Naive thymus-derived CD8-positive, alpha-beta T cell (primary cell): ENCODE measurements at regions not wholly inside any gene's neighbourhood (a gene's known extent, or its start where the extent isn't known, plus 50 kb on each side); places are given as distances from the start of the nearest gene placed in this dataset.

Experiments used
- ATAC-seq, 2 donors: fragments of 150-1000 bp; cut with Tn5 transposase in 1 of 2; sonication (Bioruptor Pico), chemical (Tn5 transposase) in 1 of 2; 1 replicate in 1 of 2; 2 replicates in 1 of 2; pipeline ENCODE4 v1.10.0; 2021; ENCODE audit warnings: mild to moderate bottlenecking in 2 of 2, moderate library complexity in 2 of 2
- POLR2A ChIA-PET: fragments of 350-600 bp; sonication (Branson Sonifier 250); formaldehyde crosslinking; loops from one replicate; lab custom pipeline; 2021; ENCODE audit warnings: antibody characterized with exemption; lab: Charles Lee
- DNase-seq, 10 donors: peaks; one replicate each; pipeline versions ENCODE4 v3.0.0 to v3.0.0-alpha.2; 2020 to 2022
- H3K27ac Mint-ChIP-seq, 10 donors: one replicate each; pipeline ENCODE4 v1.8.0; 2020 to 2022; ENCODE audit warnings: mild to moderate bottlenecking in 10 of 10, mixed read lengths in 10 of 10, moderate library complexity in 4 of 10, inconsistent platforms in 1 of 10
- H3K27me3 Mint-ChIP-seq, 5 donors: one replicate each; pipeline ENCODE4 v1.8.0; 2021 to 2022; ENCODE audit warnings: mixed read lengths in 5 of 5
- H3K36me3 Mint-ChIP-seq, 3 donors: one replicate each; pipeline ENCODE4 v1.8.0; 2020 to 2022; ENCODE audit warnings: mixed read lengths in 3 of 3, mild to moderate bottlenecking in 2 of 3, inconsistent platforms in 1 of 3
- H3K4me1 Mint-ChIP-seq, 4 donors: one replicate each; pipeline ENCODE4 v1.8.0; 2021 to 2022; ENCODE audit warnings: mixed read lengths in 4 of 4
- H3K4me3 Mint-ChIP-seq, 10 donors: one replicate each; pipeline ENCODE4 v1.8.0; 2020 to 2022; ENCODE audit warnings: mild to moderate bottlenecking in 10 of 10, mixed read lengths in 10 of 10, moderate library complexity in 6 of 10, inconsistent platforms in 1 of 10
- H3K9me3 Mint-ChIP-seq, 9 donors: one replicate each; pipeline ENCODE4 v1.8.0; 2020 to 2022; ENCODE audit warnings: mixed read lengths in 9 of 9, mild to moderate bottlenecking in 3 of 9, inconsistent platforms in 1 of 9, moderate library complexity in 1 of 9

DNA sequence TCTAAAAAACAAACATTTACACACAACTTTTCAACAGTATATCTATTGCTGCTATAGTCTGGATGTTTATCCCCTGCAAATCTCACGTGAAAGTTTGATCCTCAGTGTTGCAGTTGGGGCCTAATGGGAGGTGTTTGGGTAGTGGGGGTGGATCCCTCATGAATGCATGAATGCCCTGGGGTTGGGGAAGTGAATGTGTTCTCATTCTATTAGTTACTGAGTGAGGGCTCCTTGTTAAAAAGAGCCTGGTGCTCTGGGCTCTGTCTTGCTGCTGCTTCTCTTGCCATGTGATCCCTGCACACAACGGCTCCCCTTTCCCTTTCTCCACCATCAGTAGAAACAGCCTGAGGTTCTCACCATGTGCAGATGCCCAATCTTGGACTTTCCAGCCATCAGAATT lies 242.7 kb upstream of the HTR2A start:
- Mint-ChIP-seq H3K27ac (no peak overlapping the region), H3K4me1 (no peaks in the 10 kb centered on the region), H3K4me3 (no peak overlapping the region), H3K9me3 (peaks cover 0 to 4% (median 0%) of the 10 kb centered on the region in 9 donors), H3K36me3 (no peaks in the 10 kb centered on the region), H3K27me3 (peaks cover 0 to 8% (median 0%) of the 10 kb centered on the region in 5 donors)
- no peak for DNase-seq
- ATAC-seq, result no peak
- POLR2A ChIA-PET, result no interaction called here

DNA sequence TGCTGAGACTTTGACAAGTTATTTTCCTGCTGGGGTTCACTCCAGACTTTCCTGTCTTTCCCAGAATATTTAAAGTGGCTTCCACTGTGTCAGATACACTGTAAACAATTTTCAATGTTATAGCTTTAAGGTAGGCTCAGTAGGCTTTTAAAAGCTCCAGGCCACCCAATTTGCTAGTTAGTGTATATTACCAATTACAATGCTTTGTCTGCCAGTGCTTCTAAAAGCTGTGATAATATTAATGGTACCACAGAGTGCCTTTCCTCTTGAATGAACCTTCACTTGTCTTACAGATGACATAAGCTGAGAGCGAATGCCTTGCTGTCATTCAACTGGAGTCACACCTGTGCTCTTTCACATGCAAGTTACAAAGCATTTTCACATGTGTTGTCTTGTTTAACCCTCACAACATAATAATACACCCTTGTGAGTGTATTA lies 239.7 kb upstream of the HTR2A start:
- Mint-ChIP-seq H3K36me3 (no peaks in the 10 kb centered on the region), H3K9me3 (peaks cover 0 to 4% (median 0%) of the 10 kb centered on the region in 9 donors), H3K4me3 (no peak overlapping the region), H3K27me3 (peaks cover 0 to 8% (median 2%) of the 10 kb centered on the region in 5 donors), H3K4me1 (no peaks in the 10 kb centered on the region), H3K27ac (no peak overlapping the region)
- ATAC-seq, result no peak
- DNase-seq, result no peak
- POLR2A ChIA-PET, result no interaction called here

DNA sequence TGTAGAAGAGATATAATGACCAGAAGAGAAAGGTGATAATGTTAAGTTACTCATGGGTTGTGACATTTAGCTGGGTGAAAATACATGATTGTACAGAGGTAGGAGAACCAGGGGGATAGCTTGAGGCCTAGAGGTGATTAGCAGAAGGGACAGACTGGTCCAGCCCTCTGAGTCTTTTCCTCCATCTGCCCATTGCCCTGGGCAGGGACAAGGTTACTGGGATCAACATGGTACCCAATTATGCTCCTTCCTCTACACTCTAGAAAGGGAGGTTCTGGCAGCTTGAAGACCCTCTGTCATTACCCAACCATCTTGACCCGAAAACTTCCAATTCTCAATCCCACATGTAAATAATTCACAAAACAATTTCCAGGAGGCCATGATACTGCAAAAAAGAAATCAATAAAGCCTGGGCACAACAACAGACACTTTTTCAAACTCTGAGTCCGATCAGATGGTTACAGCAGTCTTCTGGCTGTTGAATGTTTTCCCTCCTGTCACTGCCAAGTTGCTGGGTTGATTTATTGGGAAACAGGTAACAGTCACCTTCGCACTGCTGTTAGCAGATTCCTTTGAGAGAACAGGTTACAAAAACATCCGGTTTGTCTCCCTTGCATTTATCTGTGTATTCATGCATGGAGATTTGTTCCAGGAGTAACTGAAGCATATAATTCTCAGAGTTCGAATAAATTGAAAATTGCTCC lies 239.1 kb upstream of the HTR2A start:
- peaks cover 0 to 4% (median 0%) of the 10 kb centered on the region in 9 donors for H3K9me3 Mint-ChIP-seq
- ATAC-seq (no peak), DNase-seq (no peak)

DNA sequence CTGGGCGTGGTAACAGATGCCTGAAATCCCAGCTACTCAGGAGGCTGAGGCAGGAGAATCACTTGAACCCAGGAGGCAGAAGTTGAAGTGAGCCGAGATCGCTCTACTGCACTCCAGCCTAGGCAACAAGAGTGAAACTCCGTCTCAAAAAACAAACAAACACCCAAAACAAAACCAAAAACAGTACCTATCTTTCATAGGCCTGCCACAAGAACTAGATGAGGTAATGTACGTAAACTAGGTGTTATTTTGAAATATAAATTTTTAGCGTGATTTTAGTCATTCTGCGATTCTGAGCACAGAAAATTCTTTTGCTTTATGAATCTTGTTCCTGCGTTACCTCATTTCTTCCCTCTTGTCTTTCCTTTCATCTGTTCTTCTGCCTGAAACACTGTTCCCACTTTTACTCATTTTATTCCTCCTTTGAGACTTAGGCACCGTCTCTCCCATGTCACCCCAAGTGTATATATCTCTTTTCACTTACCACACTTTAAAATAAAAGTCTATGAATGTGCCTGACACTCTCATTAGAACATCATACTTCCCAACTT lies 238.2 kb upstream of the HTR2A start:
- ATAC-seq (no peak), DNase-seq (no peak)
- no peak overlapping the region for H3K4me3 Mint-ChIP-seq
- H3K9me3 Mint-ChIP-seq, result peaks cover 0 to under 1% (median 0%) of the 10 kb centered on the region in 9 donors
- H3K27ac Mint-ChIP-seq, result no peak overlapping the region
- no peaks in the 10 kb centered on the region for H3K4me1 Mint-ChIP-seq
- H3K36me3 Mint-ChIP-seq, result no peaks in the 10 kb centered on the region
- POLR2A ChIA-PET, result no interaction called here
- H3K27me3 Mint-ChIP-seq, result peaks cover 0 to 8% (median 2%) of the 10 kb centered on the region in 5 donors

More for the DNA sequence above, 239.1 kb upstream of the HTR2A start:
- Mint-ChIP-seq H3K4me1 (no peaks in the 10 kb centered on the region), H3K36me3 (no peaks in the 10 kb centered on the region), H3K27me3 (peaks cover 0 to 8% (median 2%) of the 10 kb centered on the region in 5 donors), H3K4me3 (no peak overlapping the region), H3K27ac (no peak overlapping the region)
- POLR2A ChIA-PET, result no interaction called here

DNA sequence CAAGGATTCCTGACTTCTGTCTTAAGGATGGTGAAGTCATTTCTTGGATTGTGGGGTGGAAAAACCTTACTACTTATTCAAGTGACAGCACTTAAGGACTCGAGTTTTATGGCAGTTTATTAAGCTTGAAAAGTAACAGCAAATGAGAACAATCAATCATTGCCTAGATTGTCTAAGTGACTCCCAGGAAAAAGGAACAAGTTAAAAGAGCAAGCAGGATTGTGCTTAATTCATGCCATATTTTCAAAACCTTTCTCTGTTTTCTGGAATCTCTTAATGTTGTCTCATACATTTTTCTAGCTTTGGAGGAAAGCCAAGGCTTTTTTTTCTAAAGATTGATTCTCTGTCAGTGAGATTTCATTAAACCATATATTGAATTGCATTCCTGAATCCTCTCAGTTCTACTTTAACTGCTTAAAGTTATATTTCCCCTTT lies 236.2 kb upstream of the HTR2A start:
- no peak for ATAC-seq
- Mint-ChIP-seq H3K4me3 (no peak overlapping the region), H3K9me3 (no peaks in the 10 kb centered on the region), H3K27me3 (peaks cover 0 to 13% (median 3%) of the 10 kb centered on the region in 5 donors), H3K36me3 (no peaks in the 10 kb centered on the region), H3K27ac (no peak overlapping the region), H3K4me1 (no peaks in the 10 kb centered on the region)
- DNase-seq, result no peak
- POLR2A ChIA-PET, result no interaction called here

DNA sequence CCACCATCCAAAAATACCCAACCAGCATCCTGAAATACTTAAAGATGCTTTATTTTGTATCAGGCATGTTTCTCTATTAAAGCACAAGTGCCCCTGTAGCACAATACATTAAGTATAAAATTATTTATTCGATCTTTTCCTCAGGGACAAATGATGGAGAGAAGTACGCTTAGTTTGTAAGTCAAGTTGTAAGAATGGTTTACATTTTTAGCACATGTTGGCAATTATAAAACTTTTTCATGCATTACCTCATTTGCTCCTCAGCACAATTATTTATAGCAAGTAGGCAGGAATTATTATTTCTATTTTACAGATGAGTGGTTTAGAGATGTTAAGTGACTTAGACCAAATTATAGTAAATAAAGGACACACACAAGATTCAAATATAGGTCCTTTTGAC lies 232.6 kb upstream of the HTR2A start:
- Mint-ChIP-seq H3K27me3 (peaks cover 0 to 8% (median 3%) of the 10 kb centered on the region in 5 donors), H3K27ac (no peak overlapping the region), H3K36me3 (no peaks in the 10 kb centered on the region), H3K4me3 (no peak overlapping the region), H3K4me1 (no peaks in the 10 kb centered on the region), H3K9me3 (peaks cover 0 to 2% (median 0%) of the 10 kb centered on the region in 9 donors)
- DNase-seq (no peak), ATAC-seq (no peak)
- POLR2A ChIA-PET, result no interaction called here

DNA sequence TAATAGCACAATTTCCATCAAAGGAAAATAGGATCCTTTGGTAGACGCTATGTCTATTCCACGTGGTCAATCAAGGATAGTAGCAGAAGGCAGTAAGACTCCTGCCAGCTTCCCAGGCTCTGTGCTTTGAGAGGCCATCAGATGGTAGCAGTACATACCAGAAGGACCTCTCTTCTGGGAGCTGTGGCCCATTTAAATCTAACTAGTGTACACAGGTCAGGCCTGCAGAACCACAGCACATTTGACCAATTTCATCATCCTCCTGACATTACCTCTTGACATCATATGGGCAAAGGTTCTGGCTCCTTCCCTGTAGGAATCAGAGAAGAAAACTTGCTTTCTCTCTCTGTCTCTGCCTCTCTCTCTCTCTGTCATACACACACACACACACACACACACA lies 229.6 kb upstream of the HTR2A start:
- POLR2A ChIA-PET, result no interaction called here
- no peak for ATAC-seq
- H3K36me3 Mint-ChIP-seq, result no peaks in the 10 kb centered on the region
- H3K4me3 Mint-ChIP-seq, result no peak overlapping the region
- no peaks in the 10 kb centered on the region for H3K4me1 Mint-ChIP-seq
- H3K27me3 Mint-ChIP-seq, result peaks cover 0 to 8% (median 3%) of the 10 kb centered on the region in 5 donors
- peaks cover 0 to 2% (median 0%) of the 10 kb centered on the region in 9 donors for H3K9me3 Mint-ChIP-seq
- no peak overlapping the region for H3K27ac Mint-ChIP-seq
- no peak for DNase-seq

DNA sequence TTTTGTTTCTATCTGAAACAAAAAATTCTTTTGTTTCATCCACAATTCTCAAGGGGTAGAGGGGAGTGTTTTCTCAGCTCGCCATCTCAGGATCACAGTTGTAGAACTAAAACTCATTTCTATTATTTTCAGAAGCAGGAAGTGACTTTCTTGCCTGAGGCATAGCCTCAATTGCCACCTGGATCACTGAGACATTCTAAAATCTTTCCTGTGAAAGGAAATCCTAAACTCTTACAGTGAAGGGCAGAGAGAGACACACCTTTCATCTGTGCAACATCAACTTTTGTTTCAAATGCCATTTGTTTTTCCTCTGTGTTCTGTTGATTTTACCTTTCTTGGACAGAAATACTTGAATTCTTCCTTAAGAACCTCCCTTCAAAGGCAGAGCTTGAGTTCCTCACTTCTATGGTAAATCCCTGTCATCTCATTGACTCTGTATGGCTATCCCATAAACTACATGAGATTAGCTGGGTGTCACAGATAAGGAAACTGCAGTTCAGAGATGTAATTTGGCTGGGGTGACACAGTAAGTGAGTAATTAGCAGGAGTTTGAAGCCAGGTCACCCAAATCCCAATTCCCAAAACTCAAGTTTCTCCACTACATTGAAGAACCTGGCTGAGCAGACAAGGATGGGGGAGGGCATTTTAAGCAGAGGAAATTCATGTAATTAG lies 224.4 kb upstream of the HTR2A start:
- Mint-ChIP-seq H3K4me1 (no peaks in the 10 kb centered on the region), H3K27ac (no peak overlapping the region), H3K4me3 (no peak overlapping the region), H3K36me3 (no peaks in the 10 kb centered on the region), H3K9me3 (no peaks in the 10 kb centered on the region), H3K27me3 (peaks cover 0 to 14% (median under 1%) of the 10 kb centered on the region in 5 donors)
- ATAC-seq, result no peak
- no peak for DNase-seq
- POLR2A ChIA-PET, result no interaction called here

DNA sequence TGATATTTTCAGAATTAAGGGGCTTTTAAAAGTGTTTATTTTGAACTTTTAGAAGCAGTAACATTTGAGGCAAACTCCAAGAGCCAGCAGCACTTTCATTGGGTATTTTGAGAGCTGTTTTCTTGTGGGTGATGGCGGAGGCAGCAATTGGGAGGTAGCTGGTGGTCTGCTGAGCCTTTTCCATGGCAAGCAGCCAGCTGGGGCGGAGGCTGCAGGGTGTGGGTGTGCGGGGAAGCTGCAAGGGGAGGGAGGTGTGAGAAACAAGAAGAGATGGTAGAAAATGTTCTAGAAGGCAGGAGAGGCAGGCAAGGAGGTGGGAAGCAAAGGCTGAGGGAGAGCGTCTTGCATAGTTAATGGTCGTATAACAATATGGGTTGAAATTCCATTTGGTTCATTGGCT lies 223.4 kb upstream of the HTR2A start:
- H3K4me3 Mint-ChIP-seq, result no peak overlapping the region
- H3K4me1 Mint-ChIP-seq, result no peaks in the 10 kb centered on the region
- POLR2A ChIA-PET, result no interaction called here
- H3K9me3 Mint-ChIP-seq, result no peaks in the 10 kb centered on the region
- H3K27ac Mint-ChIP-seq, result no peak overlapping the region
- H3K36me3 Mint-ChIP-seq, result no peaks in the 10 kb centered on the region
- ATAC-seq (no peak), DNase-seq (no peak)
- peaks cover 0 to 14% (median 2%) of the 10 kb centered on the region in 5 donors for H3K27me3 Mint-ChIP-seq

DNA sequence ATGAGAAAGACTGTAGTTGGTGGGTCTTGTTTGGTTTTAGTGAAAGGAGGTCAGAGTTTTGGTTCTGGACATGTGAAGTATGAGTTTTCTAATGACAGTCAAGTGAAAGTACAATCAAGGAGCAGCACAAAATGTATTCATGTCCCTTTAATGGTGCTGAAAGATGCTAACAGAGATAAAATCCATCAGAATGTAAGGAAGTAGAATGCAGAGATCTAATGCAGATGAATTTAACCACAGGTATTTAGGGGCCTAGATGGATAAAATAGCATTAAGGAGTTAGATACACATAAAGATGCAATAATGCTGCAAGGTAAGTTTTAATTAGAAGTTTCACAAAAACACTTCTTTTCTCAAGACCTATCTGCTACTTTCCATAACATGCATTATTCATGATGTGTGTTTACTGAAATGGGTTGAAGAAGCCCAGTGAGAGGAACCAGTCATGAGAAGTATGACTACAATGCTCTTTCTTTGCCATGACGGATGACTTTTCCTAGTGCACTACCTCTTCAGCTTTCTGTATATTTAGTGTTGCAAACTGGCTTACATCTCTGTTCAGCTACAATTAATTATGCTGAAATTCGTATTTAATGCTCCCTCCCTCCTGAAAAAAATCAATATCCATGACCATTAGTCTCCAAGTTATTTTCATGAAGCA lies 222.9 kb upstream of the HTR2A start:
- Mint-ChIP-seq H3K36me3 (no peaks in the 10 kb centered on the region), H3K4me3 (no peak overlapping the region), H3K4me1 (no peaks in the 10 kb centered on the region), H3K27me3 (peaks cover 0 to 14% (median 2%) of the 10 kb centered on the region in 5 donors), H3K27ac (no peak overlapping the region), H3K9me3 (no peaks in the 10 kb centered on the region)
- POLR2A ChIA-PET, result no interaction called here
- DNase-seq, result no peak
- no peak for ATAC-seq

DNA sequence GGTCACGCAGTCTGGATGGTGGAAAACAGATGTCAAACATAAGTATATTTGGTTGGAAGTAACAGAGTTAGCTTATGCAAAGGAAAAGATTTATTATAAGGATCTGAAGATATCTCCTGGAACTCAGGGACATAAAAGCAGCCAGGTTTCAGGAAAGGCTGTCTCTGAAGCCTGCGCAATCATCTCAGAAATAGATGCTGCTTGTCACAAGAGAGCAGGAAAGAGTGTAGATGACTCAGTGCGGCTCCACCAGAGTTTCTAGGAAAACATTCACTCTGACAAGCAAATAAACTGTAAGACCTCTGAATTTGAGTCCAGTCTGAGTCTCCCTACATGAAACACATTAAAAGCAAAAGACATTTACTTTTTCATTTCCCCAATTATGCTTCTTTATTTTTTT lies 220.4 kb upstream of the HTR2A start:
- POLR2A ChIA-PET, result no interaction called here
- H3K4me3 Mint-ChIP-seq, result no peak overlapping the region
- H3K27me3 Mint-ChIP-seq, result peaks cover 0 to 20% (median 0%) of the 10 kb centered on the region in 5 donors
- no peaks in the 10 kb centered on the region for H3K4me1 Mint-ChIP-seq
- no peaks in the 10 kb centered on the region for H3K9me3 Mint-ChIP-seq
- ATAC-seq (no peak), DNase-seq (no peak)
- H3K27ac Mint-ChIP-seq, result no peak overlapping the region
- no peaks in the 10 kb centered on the region for H3K36me3 Mint-ChIP-seq

DNA sequence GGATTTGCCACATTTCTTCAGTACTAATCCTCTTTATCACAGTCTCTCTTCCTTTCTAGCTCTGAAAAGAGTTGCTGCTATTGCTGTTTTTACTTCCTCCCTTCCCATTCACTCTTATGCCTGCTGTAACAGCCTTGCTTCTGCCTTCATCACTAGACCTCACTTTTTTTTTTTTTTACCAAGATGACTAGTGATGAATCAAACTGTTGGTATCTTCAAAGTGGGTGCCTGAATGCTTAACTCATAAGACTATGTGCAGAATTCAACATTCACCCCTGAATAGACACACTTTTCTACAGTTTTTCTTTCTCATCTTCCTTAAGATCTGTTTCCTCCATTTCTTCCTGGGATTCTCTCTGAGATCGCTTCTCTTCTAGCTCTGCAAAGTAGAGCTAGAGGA lies 217.2 kb upstream of the HTR2A start:
- no peak for ATAC-seq
- Mint-ChIP-seq H3K9me3 (no peaks in the 10 kb centered on the region), H3K27me3 (peaks cover 0 to 15% (median 0%) of the 10 kb centered on the region in 5 donors), H3K27ac (no peak overlapping the region), H3K4me1 (peaks cover 2 to 7% (median 2%) of the 10 kb centered on the region in 4 donors), H3K4me3 (no peak overlapping the region), H3K36me3 (no peaks in the 10 kb centered on the region)
- no peak for DNase-seq
- POLR2A ChIA-PET, result no interaction called here

DNA sequence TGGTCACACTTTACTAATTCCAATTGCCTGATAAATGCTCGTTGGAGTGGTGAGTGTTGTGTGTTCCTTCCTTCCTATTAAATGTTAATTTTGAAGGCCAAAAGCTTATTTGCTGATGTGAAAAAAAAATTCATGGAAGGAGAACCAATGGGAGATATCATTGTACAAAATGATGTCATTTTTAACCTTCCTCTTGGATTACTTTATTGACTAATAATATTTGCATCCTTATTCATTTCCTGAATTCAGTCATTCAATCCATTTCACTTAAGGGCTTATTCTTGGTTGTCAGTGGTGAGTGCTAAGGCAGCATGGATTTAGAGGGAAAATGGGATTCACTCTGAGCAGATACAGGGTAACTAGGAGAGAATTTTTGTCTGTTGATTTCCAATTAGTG lies 216.0 kb upstream of the HTR2A start:
- no peak overlapping the region for H3K27ac Mint-ChIP-seq
- no peak overlapping the region for H3K4me3 Mint-ChIP-seq
- H3K9me3 Mint-ChIP-seq, result no peaks in the 10 kb centered on the region
- ATAC-seq (no peak), DNase-seq (no peak)
- peaks cover 0 to 10% (median 0%) of the 10 kb centered on the region in 5 donors for H3K27me3 Mint-ChIP-seq
- no peaks in the 10 kb centered on the region for H3K36me3 Mint-ChIP-seq
- POLR2A ChIA-PET, result no interaction called here
- H3K4me1 Mint-ChIP-seq, result peaks cover 3 to 9% (median 4%) of the 10 kb centered on the region in 4 donors
